GM18511 (cell line): ENCODE measurements at regions not wholly inside any gene's neighbourhood (a gene's known extent, or its start where the extent isn't known, plus 50 kb on each side); places are given as distances from the start of the nearest gene placed in this dataset.

Experiments used
- ATAC-seq: cut with Tn5 transposase; IDR thresholded peaks from one replicate; pipeline ENCODE4 v1.9.1; 2021; ENCODE audit warnings: mild to moderate bottlenecking, moderate library complexity; ENCODE audit not compliant: unreplicated experiment

GRCh38 chr16:65545413-65545956 lies 423.6 kb upstream of the CDH11 start:
- no peak for ATAC-seq

GRCh38 chr16:65543781-65544740 lies 422.2 kb upstream of the CDH11 start:
- ATAC-seq: no peak

DNA sequence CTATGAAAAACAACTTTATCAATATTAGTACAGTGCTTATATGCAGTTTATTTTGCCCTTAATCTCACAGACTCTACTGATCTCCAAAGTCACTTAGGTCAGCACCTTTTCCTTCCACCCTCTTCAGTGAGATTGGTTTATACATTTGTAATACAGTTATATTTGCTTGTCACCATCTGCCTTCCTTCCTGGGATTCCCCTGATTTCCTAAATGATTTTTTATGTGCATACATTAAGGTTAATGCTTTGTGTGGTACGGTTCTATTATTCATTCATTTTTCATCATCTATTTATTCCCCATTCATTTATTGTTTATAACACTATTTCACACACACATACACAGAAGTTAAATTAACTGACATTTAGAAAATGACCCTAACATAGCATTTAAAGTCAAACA lies 419.8 kb upstream of the CDH11 start:
- ATAC-seq: no peak

DNA sequence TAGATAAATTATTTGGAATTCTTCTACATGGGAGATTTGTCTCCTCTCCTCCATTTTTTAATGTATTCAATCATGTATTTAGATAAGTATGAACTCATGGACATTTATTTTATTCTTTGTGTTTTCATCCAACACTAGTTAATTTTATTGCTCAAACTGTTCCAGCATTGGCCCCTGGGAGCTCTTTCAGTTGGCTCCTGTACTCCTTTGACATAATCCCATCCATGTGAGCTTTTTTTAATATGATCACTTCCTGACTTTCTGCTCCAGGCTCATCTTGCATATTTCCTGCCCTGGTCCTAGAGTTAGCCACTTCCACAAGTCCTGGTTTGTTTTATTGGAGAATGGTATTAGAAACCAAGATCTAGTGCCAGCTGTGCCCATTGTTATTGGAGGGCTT lies 419.0 kb upstream of the CDH11 start:
- ATAC-seq: no peak

DNA sequence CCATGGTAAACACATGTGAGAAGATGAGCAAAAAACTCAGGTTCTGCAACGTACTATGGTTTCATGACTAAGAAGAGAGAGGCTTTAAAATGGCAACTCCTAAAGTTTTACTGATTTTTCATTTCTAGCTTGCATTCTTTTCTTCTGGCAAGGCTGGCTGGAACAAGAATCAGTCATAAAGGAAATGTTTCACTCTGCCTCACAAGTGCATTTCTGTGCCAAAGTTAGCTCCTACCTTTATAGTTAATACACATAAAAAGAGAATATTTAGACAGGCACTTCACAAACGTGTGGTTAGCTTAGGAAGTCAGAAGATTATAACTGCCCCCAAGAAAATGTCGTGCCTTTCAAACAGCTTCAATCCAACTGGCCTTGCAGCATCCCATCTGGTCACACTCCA lies 417.1 kb upstream of the CDH11 start:
- no peak for ATAC-seq

GRCh38 chr16:65537336-65537735 lies 415.5 kb upstream of the CDH11 start:
- no peak for ATAC-seq

DNA sequence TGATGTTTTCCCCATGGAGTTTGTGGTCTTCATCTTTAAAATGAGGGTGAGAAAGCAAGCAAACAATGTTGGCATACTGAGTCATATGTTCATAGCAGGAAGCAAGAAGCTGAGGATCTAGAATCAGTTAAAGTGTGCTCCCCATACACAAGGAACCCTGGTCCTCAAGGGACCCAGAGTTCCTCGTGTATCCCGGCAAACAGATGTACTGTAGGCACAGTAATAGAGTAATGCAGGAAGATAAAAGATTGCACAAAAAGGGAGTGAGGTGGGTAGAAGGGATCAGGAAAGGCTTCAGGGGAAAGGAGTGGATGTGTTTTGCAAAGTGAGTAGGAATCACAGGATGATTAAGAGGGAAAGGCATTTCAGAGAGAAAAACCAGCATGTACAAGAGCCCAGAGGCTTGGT lies 412.3 kb upstream of the CDH11 start:
- no peak for ATAC-seq

GRCh38 chr16:65532846-65533245 lies 411.0 kb upstream of the CDH11 start:
- ATAC-seq: no peak

DNA sequence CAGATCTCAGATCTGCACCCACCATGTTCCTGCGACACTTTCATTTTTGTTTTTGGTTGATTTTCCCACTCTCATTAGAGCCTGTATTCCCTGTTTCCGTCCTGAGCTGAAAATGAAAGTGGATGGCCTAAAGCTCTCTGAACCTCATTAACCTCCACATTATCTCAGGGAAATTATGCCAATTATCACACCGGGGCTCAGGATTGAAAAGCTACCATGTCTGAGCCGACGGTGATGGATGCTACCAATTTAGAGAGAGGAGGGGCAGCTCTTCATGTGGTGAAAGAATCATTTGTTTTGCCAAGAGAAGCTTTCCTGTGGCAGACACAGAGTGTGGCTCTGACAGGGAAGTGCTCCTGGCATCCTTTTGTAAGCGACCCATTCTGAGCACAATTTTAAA lies 410.4 kb upstream of the CDH11 start:
- ATAC-seq: no peak

DNA sequence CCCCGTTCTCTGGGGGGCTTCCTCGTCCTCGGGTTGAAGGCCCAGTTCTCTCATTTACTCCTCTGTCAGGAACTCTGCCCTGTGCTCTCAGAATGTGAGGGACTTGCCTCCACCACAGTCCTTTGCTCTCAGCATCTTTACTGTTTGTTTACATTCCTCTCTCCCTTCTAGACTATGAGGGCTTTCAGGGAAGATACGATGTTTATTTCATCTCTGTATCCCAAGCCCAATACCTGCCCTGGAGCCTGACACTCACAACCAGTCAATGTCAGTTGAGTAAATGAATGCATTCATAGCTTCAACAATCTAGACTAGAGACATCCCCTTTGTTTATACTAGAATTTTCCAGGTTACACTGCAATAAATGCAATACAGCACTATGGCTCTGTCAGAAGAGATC lies 409.6 kb upstream of the CDH11 start:
- no peak for ATAC-seq

GRCh38 chr16:65525707-65526106 lies 403.8 kb upstream of the CDH11 start:
- no peak for ATAC-seq

- ATAC-seq: no peak
These were observed 403.1 kb upstream of the CDH11 start for GRCh38 chr16:65524997-65525396.

DNA sequence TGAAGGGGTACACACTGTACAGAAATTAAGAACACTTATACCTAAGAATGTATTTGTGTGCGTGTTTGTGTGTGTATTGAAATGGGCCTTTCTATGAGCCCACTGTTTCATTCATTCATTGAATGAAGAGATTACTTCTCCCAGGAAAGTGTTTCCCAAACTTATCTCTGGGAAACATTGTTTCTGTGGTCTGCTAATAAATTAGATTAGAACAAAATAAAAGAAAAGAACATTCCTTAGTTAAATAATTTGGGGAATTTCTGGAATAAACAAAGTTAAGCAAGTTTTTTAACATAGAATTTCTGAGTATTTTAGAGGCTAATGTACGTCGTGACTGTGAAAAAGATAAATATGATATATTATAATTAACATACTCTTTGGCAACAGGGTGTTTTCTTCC lies 402.4 kb upstream of the CDH11 start:
- ATAC-seq: no peak

DNA sequence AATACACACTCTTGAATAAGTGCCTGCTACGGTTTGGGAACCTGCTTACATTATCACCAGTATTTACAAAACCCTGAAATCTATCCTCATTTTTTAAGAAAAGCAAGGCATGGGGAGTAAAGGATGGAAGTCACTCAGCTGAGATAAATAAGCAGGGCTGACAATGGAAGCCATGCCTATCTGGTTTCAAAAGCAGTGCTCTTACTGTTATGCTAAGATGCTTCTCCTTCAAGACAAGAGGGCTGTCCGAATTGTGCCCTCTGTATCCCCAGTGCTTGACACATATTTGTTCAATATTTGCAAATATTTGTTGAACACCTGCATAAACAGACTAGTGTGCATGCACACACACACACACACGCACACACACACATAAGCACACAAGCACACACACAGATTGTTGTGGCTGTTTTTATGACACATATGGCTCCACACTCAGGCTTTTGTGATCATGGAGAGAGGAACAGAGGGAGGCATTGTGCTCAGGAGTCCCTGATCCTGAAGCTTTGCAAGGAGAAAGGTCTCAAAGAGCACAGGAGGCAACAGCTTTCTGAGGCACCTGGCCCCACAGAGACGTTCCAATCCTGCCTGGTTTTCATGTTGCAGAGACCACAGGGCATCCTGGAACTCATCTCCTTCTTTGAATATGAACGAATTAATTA lies 401.6 kb upstream of the CDH11 start:
- ATAC-seq: no peak

GRCh38 chr16:65522412-65522811 lies 400.5 kb upstream of the CDH11 start:
- no peak for ATAC-seq

DNA sequence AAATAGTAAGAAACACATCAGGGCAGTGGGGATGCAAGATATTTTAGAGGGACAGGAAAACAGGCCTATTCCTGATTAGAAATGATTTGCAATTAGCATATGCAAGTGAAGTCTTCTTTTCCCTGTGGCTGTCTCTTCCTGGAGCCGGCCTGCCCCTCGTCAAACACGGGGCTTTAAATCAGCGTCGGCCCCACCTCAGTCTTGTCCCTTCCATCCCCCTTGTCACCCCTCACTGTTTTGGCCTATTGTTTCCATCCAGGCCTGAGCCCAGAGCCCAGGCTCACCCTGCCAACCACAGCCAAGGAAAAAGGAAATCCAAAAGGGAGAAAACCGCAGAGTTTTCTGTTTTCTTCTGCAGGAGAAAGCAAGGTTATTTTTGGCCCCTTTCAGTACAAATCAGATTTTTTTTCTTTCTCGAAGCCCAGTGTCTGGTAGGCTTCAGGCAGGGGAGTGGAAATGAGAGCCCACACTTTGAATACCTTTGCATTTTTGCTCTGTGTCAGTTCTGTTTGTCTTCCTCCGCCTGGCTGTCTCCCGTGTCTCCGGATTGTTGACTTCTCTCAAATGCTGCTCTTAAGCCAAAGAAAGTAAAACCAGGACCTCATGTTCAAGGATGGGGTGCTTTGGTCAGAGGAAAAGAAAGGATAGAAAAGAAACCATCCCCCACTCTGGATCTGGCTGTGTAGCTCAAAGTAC lies 399.9 kb upstream of the CDH11 start:
- ATAC-seq: no peak

DNA sequence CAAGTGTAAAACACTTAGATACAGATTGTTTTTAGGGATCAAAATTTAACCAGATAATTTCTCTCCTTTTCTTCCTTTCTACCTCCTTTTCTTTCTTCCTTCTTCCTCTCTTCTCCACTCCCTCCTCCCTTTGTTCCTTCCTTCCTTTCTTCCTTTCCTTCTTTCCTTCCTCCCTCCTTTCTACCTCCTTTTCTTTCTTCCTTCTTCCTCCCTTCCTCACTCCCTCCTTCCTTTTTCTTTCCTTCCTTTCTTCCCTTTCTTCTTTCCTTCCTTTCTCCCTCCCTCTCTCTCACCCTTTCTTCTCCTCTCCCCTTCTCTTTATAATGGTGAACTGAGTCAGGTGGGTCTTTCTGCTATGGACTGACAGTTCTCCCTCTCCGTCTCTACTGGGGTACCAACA lies 397.5 kb upstream of the CDH11 start:
- no peak for ATAC-seq

DNA sequence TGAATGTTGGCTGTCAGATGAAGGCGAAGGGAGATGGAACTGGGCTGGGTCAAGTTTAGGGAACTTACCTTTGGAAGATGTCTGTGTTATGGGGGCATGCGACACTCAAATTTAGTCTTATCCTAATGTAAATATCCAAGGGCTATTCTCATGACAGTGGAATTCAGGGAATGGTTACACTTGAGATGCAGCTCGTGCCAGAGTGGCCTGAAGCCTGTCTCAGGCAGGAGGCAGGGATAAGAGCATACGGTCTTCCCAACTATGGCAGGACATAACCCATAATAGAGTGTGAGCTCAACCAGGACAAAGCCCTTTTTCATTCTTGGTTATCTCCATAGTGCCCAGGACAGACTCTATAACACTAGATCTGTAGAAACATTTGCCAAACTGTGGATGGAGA lies 393.3 kb upstream of the CDH11 start:
- no peak for ATAC-seq

GRCh38 chr16:65510850-65511249 lies 389.0 kb upstream of the CDH11 start:
- no peak for ATAC-seq

DNA sequence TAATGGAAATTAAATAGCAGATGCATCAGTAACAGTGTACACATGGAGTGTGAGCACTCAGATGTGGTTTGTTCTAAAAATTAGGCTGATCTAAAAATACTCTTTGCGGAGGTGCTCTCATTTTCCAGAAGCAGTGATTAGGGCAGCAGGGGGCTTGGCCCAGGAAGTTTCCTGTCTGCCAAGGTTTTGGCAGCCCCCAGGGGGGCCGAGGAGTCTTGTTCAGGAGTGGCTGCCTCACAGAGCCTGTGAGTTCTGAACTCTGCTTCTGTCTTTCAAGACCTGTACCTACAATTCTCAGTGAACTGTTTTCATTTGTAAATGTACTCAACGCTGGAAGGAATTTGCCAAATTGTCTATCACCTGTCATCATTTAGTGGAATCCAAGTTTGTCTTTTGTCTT lies 388.4 kb upstream of the CDH11 start:
- no peak for ATAC-seq

DNA sequence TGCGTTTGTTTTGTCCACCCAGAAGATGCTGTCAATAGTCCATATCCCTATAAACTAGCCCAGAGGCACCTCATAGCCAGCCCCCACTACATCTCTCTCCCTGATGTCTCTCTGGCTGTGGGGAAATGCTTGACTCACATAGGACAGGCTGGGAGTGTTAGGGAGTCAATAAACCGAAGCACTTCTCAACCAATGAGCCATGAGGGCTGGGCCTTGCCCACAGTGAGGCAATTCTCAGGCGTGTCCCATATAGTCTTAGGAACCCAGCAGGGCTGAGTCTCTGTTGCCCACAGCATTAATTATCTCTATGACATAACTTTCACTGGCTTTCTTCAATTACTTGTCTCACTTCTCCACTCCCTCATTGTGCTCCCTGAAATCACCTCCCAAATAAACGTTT lies 387.3 kb upstream of the CDH11 start:
- ATAC-seq: no peak
